SK-N-SH (cell line): ENCODE measurements at regions not wholly inside any gene's neighbourhood (a gene's known extent, or its start where the extent isn't known, plus 50 kb on each side); places are given as distances from the start of the nearest gene placed in this dataset.

ENCODE experiments used
- CTCF ChIA-PET: fragments of 300-600, 350-600 bp; formaldehyde crosslinking; extraction: SDS; loops from one replicate; lab custom pipeline; 2021; lab: Yijun Ruan, JAX
- POLR2A ChIA-PET: fragments of 350-600 bp; sonication (Branson Sonifier 250); formaldehyde crosslinking; extraction: SDS; loops from one replicate; lab custom pipeline; 2020; ENCODE audit warnings: antibody characterized with exemption, inconsistent platforms; lab: Yijun Ruan, JAX
- DNase-seq: peaks from one replicate; pipeline ENCODE4 v3.0.0; 2012
- H2AFZ ChIP-seq: fragments of 200-600 bp; sonication (generic); 2 replicates; pipeline ENCODE4 v1.8.1; 2016; ENCODE audit warnings: antibody characterized with exemption, mild to moderate bottlenecking, low read depth
- H3F3A ChIP-seq: fragments of 200-600 bp; sonication (generic); replicated peaks from 2 replicates; pipeline ENCODE3; 2016; ENCODE audit warnings: antibody characterized with exemption, mild to moderate bottlenecking; ENCODE audit not compliant: insufficient read depth
- H3K27ac ChIP-seq, 2 experiments: fragments of 200-500 bp in 1 of 2; fragments of 200-600 bp in 1 of 2; sonication (Bioruptor generic) in 1 of 2; sonication (generic), shearing (Covaris generic) in 1 of 2; 2 replicates each; pipeline versions ENCODE4 v1.5.1 to v1.6.1; 2014 to 2016; ENCODE audit warnings: low read depth in 2 of 2, inconsistent platforms in 1 of 2, low read length in 1 of 2, mild to moderate bottlenecking in 1 of 2, mixed read lengths in 1 of 2
- H3K27me3 ChIP-seq: fragments of 200-600 bp; sonication (generic), shearing (Covaris generic); 2 replicates; pipeline ENCODE4 v1.6.1; 2016; ENCODE audit warnings: mixed run types; ENCODE audit not compliant: insufficient read depth
- H3K36me3 ChIP-seq, 2 experiments: fragments of 200-500 bp in 1 of 2; fragments of 200-600 bp in 1 of 2; sonication (Bioruptor generic) in 1 of 2; sonication (generic) in 1 of 2; replicated peaks in 1 of 2; 2 replicates each; pipeline versions ENCODE3 to v1.5.1; 2014 to 2016; ENCODE audit warnings: low read length in 1 of 2, mild to moderate bottlenecking in 1 of 2; ENCODE audit not compliant: insufficient read depth in 2 of 2, control insufficient read depth in 1 of 2
- H3K4me1 ChIP-seq, 2 experiments: fragments of 200-500 bp in 1 of 2; fragments of 200-600 bp in 1 of 2; sonication (Bioruptor generic) in 1 of 2; sonication (generic), shearing (Covaris generic) in 1 of 2; 2 replicates each; pipeline versions ENCODE4 v1.5.1 to v1.6.1; 2014 to 2016; ENCODE audit warnings: low read depth in 1 of 2, low read length in 1 of 2, mixed run types in 1 of 2; ENCODE audit not compliant: insufficient read depth in 2 of 2, control insufficient read depth in 1 of 2
- H3K4me2 ChIP-seq: fragments of 200-600 bp; sonication (generic), shearing (Covaris generic); 2 replicates; pipeline ENCODE4 v1.6.1; 2017; ENCODE audit warnings: mixed run types
- H3K4me3 ChIP-seq, 2 experiments: fragments of 200-500 bp in 1 of 2; fragments of 200-600 bp in 1 of 2; sonication (Bioruptor generic) in 1 of 2; sonication (generic), shearing (Covaris generic) in 1 of 2; 2 replicates each; pipeline versions ENCODE4 v1.5.1 to v1.8.1; 2014 to 2016; ENCODE audit warnings: low read depth in 2 of 2, inconsistent platforms in 1 of 2, low read length in 1 of 2, mild to moderate bottlenecking in 1 of 2, mixed read lengths in 1 of 2, moderate library complexity in 1 of 2
- H3K79me2 ChIP-seq: fragments of 200-600 bp; sonication (generic); 2 replicates; pipeline ENCODE4 v1.8.1; 2017; ENCODE audit warnings: mild to moderate bottlenecking; ENCODE audit not compliant: insufficient read depth
- H3K9ac ChIP-seq: fragments of 200-600 bp; sonication (generic); 2 replicates; pipeline ENCODE4 v1.6.1; 2017; ENCODE audit warnings: mixed run types
- H3K9me2 ChIP-seq: fragments of 200-600 bp; sonication (generic); 2 replicates; pipeline ENCODE4 v1.6.1; 2017; ENCODE audit warnings: mixed run types
- H3K9me3 ChIP-seq: fragments of 200-600 bp; sonication (generic); 2 replicates; pipeline ENCODE4 v1.6.1; 2017; ENCODE audit warnings: mixed run types, mild to moderate bottlenecking, moderate library complexity
- H4K20me1 ChIP-seq: fragments of 200-600 bp; sonication (generic); 2 replicates; pipeline ENCODE4 v1.6.1; 2017; ENCODE audit warnings: mild to moderate bottlenecking, mixed run types; ENCODE audit not compliant: insufficient read depth
- CHD2 ChIP-seq: fragments of 150-350 bp; IDR thresholded peaks from 2 replicates; pipeline ENCODE4 v1.6.1; 2018; ENCODE audit warnings: low read length; ENCODE audit not compliant: partially characterized antibody
- CTCF ChIP-seq: fragments of 200-600 bp; sonication (generic); IDR thresholded peaks from 2 replicates; pipeline ENCODE4 v1.6.1; 2017; ENCODE audit warnings: antibody characterized with exemption, mild to moderate bottlenecking, moderate library complexity
- FOSL2 ChIP-seq: IDR thresholded peaks from 2 replicates; pipeline ENCODE4 v1.4.0; 2012; ENCODE audit warnings: low read depth, mild to moderate bottlenecking, moderate library complexity, borderline replicate concordance
- FOXM1 ChIP-seq: IDR thresholded peaks from 2 replicates; pipeline ENCODE4 v1.4.0; 2012; ENCODE audit warnings: low read depth, mild to moderate bottlenecking
- GABPA ChIP-seq: IDR thresholded peaks from 2 replicates; pipeline ENCODE4 v1.4.0; 2012; ENCODE audit warnings: low read depth, mild to moderate bottlenecking
- MAX ChIP-seq: IDR thresholded peaks from 2 replicates; pipeline ENCODE4 v1.4.0; 2012; ENCODE audit warnings: low read depth
- RAD21 ChIP-seq: IDR thresholded peaks from 2 replicates; pipeline ENCODE4 v1.6.1; 2012; ENCODE audit warnings: mild to moderate bottlenecking, low read length
- RFX5 ChIP-seq: IDR thresholded peaks from 2 replicates; pipeline ENCODE4 v1.6.1; 2012; ENCODE audit warnings: mild to moderate bottlenecking, improper control_type of control experiment, low read length
- RXRA ChIP-seq: IDR thresholded peaks from 2 replicates; pipeline ENCODE4 v1.4.0; 2012; ENCODE audit warnings: low read depth, mild to moderate bottlenecking, borderline replicate concordance
- TAF1 ChIP-seq: IDR thresholded peaks from 2 replicates; pipeline ENCODE4 v1.6.1; 2012; ENCODE audit warnings: low read depth, mild to moderate bottlenecking, low read length, moderate library complexity, borderline replicate concordance
- TEAD4 ChIP-seq: IDR thresholded peaks from 2 replicates; pipeline ENCODE4 v1.4.0; 2012; ENCODE audit warnings: mild to moderate bottlenecking, borderline replicate concordance; ENCODE audit not compliant: insufficient read depth
- USF2 ChIP-seq: fragments of 150-350 bp; IDR thresholded peaks from 2 replicates; pipeline ENCODE4 v1.6.1; 2017; ENCODE audit warnings: antibody characterized with exemption, low read length, low read depth, borderline replicate concordance
- YY1 ChIP-seq: IDR thresholded peaks from 2 replicates; pipeline ENCODE4 v1.4.0; 2012; ENCODE audit warnings: low read depth, mild to moderate bottlenecking
- ZBTB33 ChIP-seq: IDR thresholded peaks from 2 replicates; pipeline ENCODE4 v1.4.0; 2012; ENCODE audit warnings: low read depth, borderline replicate concordance
- WGBS: methylation state at CpG from one replicate; pipeline ENCODE4 v1.1.6; 2017; ENCODE audit warnings: low lambda C conversion rate; 5-methylcytosine and 5-hydroxymethylcytosine counted together

- TF ChIP-seq CTCF (no peak), USF2 (no peak), MAX (no peak), YY1 (no peak), FOXM1 (no peak), RFX5 (no peak), CHD2 (no peak)
These were observed 208.8 kb upstream of the TAS2R1 start (continued) for GRCh38 chr5:9838916-9839315.

- peaks cover 0 to 7% of the 10 kb centered on the region in 2 experiments; a peak in 1 of 4 replicates for H3K4me1 ChIP-seq
- POLR2A ChIA-PET: no interaction called here
- H2AFZ ChIP-seq: no peak overlapping the region
- no peak overlapping the region for H3K9ac ChIP-seq
- no peak for DNase-seq
- H3K36me3 ChIP-seq: no peaks in the 10 kb centered on the region
- H3K27ac ChIP-seq: no peak overlapping the region
- WGBS: 39% methylated on average over 9 of the region's 9 CpGs
- H3K9me3 ChIP-seq: no peaks in the 10 kb centered on the region
- no peaks in the 10 kb centered on the region for H3K9me2 ChIP-seq
- no peaks in the 10 kb centered on the region for H4K20me1 ChIP-seq
- H3K27me3 ChIP-seq: no peaks in the 10 kb centered on the region
- H3K4me2 ChIP-seq: no peak overlapping the region
- no peak overlapping the region for H3K4me3 ChIP-seq
- H3F3A ChIP-seq: no peaks in the 10 kb centered on the region
- CTCF ChIA-PET: interaction anchor here (1.0 to 1.2 kb wide), 3 partner anchors 10 to 398 kb away, joined by 3 to 5 read pairs (median 5); no protein-coding TSS in a partner anchor
- TF ChIP-seq RAD21 (0 out of 2 replicates have a peak, but pooled peaks have one; percentile 6), TAF1 (no peak)
- no peaks in the 10 kb centered on the region for H3K79me2 ChIP-seq
These were observed 205.0 kb upstream of the TAS2R1 start for GRCh38 chr5:9834871-9835770.

GRCh38 chr5:9833871-9834270 lies 203.7 kb upstream of the TAS2R1 start:
- H3K4me2 ChIP-seq: no peak overlapping the region
- H4K20me1 ChIP-seq: no peaks in the 10 kb centered on the region
- no peak overlapping the region for H2AFZ ChIP-seq
- H3K9me2 ChIP-seq: no peaks in the 10 kb centered on the region
- H3K36me3 ChIP-seq: no peaks in the 10 kb centered on the region
- no peaks in the 10 kb centered on the region for H3K79me2 ChIP-seq
- 58% methylated on average over 6 of the region's 6 CpGs for WGBS
- DNase-seq: no peak
- POLR2A ChIA-PET: no interaction called here
- H3K4me1 ChIP-seq: peaks cover 0 to 10% of the 10 kb centered on the region in 2 experiments; a peak in 2 of 4 replicates
- H3K9me3 ChIP-seq: no peaks in the 10 kb centered on the region
- no peak overlapping the region for H3K9ac ChIP-seq
- H3K4me3 ChIP-seq: no peak overlapping the region
- TF ChIP-seq RAD21 (no peak), ZBTB33 (no peak), GABPA (no peak), FOXM1 (no peak), TEAD4 (no peak), FOSL2 (no peak), RXRA (no peak)
- TF ChIP-seq, all 33 proteins: peak for 0
- Histone ChIP-seq H3F3A (no peaks in the 10 kb centered on the region), H3K27ac (no peak overlapping the region), H3K27me3 (no peaks in the 10 kb centered on the region)
- CTCF ChIA-PET: interaction anchor here (1.0 to 1.1 kb wide), 2 partner anchors 289 to 400 kb away, joined by 3 to 5 read pairs; no protein-coding TSS in a partner anchor
